ENCODE measurements at regions not wholly inside any gene's neighbourhood (a gene's known extent, or its start where the extent isn't known, plus 50 kb on each side); places are given as distances from the start of the nearest gene placed in this dataset.

GRCh38 chr3:77868725-77869124 is 828.8 kb downstream of the ROBO2 start:
- no peak overlapping the region for H3K4me3 ChIP-seq
- no peaks in the 10 kb centered on the region for H3K36me3 ChIP-seq
- intact Hi-C loops (cut with DNase I): no loop called here
- H3K27ac ChIP-seq: no peak overlapping the region
- no peaks in the 10 kb centered on the region for H3K9me3 ChIP-seq
- H3K4me1 ChIP-seq: no peaks in the 10 kb centered on the region
- no peaks in the 10 kb centered on the region for H3K27me3 ChIP-seq
- DNase-seq (ENCODE audit: low spot score in 2 of 2): no peak
- TF ChIP-seq CTCF (IDR thresholded peaks at IDR 0.05): no peak

DNA sequence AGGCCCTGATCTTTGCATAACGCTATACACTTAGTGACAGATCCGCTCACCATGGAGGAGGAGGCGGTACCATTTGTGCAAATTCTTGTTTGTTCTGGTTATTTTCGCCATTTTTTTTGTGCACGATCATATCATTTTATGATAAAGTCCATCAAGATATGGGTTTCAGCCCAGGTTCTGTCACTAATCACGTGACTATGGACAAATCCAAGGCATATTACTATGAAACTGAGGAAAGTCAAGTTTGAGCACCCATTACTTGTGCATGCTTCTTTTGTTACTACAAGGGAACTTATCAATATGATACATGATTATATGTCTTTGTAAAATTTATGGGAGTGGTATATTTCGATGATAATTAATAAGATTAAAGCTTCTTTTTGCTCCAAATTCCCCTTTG is 829.5 kb downstream of the ROBO2 start:
- intact Hi-C loops (cut with DNase I): no loop called here

DNA sequence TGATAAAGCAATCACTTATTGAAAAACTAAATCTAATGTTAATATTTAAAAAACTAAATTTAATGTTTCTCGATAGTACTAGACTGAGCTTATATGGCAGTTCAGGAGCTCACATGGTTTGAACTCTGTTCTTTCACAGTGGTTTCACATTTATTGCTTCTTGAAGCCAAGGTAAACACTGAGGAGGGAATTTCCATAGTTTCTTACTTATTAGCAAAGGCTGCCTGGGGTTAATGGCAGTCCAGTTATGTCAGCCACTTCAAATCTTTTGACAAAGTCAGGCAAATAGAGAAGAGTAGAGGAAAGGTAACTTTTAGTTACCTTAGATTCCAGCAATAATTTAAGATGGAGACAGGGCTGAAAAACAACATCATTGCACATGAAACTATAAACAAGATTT is 831.5 kb downstream of the ROBO2 start:
- Histone ChIP-seq H3K9me3 (no peaks in the 10 kb centered on the region), H3K4me3 (no peak overlapping the region), H3K36me3 (no peaks in the 10 kb centered on the region), H3K4me1 (no peaks in the 10 kb centered on the region), H3K27ac (no peak overlapping the region), H3K27me3 (no peaks in the 10 kb centered on the region)
- intact Hi-C loops (cut with DNase I): no loop called here
- no peak for DNase-seq (ENCODE audit: low spot score in 2 of 2)
- TF ChIP-seq CTCF (IDR thresholded peaks at IDR 0.05): no peak

More for the DNA sequence above, 829.5 kb downstream of the ROBO2 start:
- Histone ChIP-seq H3K27ac (no peak overlapping the region), H3K4me1 (no peaks in the 10 kb centered on the region), H3K4me3 (no peak overlapping the region), H3K36me3 (no peaks in the 10 kb centered on the region), H3K27me3 (no peaks in the 10 kb centered on the region), H3K9me3 (no peaks in the 10 kb centered on the region)
- no peak for DNase-seq (ENCODE audit: low spot score in 2 of 2)
- no peak for TF ChIP-seq CTCF (IDR thresholded peaks at IDR 0.05)

DNA sequence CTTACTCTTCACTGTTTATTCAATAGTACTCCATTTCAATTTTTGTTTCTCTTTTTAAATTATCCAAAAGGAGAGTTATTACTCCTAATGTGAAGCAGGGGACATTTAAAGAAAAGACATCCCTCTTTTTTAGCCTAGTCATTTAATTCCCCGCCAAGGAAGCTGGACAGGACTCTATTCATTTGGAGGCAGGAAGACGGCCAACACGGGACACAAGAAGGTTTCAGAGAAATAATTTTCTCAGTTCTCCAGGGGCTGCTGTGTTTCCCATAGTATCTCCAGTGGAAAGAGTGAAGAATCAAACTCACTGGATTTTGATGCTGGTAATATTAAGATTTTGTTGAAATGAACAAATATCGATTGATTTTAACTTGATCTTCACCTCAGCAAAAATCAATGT is 833.7 kb downstream of the ROBO2 start:
- no peak overlapping the region for H3K27ac ChIP-seq
- TF ChIP-seq CTCF (IDR thresholded peaks at IDR 0.05): no peak
- no peaks in the 10 kb centered on the region for H3K4me1 ChIP-seq
- no peaks in the 10 kb centered on the region for H3K27me3 ChIP-seq
- intact Hi-C loops (cut with DNase I): no loop called here
- H3K4me3 ChIP-seq: no peak overlapping the region
- H3K36me3 ChIP-seq: no peaks in the 10 kb centered on the region
- DNase-seq (ENCODE audit: low spot score in 2 of 2): no peak
- no peaks in the 10 kb centered on the region for H3K9me3 ChIP-seq

DNA sequence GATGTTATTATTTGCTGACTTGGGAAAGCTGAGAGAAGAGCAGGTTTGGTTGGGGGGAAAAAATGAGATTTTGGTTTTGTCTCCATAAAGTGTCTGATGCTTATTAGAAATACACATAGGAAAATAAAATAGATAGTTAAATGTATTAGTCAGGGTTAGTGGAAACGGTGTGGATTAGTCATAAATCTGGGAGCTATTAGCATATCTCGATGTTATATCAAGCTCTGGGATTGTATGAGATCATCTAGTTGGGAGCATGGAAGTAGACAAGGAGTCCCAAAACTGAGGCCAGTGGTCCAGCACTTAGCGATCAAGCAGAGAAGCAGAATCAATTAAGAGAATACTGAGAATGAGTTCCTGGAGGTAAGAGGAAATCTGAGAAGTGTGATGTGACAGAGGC is 845.5 kb downstream of the ROBO2 start:
- no peak overlapping the region for H3K4me3 ChIP-seq
- H3K27me3 ChIP-seq: no peaks in the 10 kb centered on the region
- no peak overlapping the region for H3K27ac ChIP-seq
- intact Hi-C loops (cut with DNase I): no loop called here
- H3K9me3 ChIP-seq: no peaks in the 10 kb centered on the region
- no peak for DNase-seq (ENCODE audit: low spot score in 2 of 2)
- no peaks in the 10 kb centered on the region for H3K36me3 ChIP-seq
- no peak for TF ChIP-seq CTCF (IDR thresholded peaks at IDR 0.05)
- no peaks in the 10 kb centered on the region for H3K4me1 ChIP-seq

DNA sequence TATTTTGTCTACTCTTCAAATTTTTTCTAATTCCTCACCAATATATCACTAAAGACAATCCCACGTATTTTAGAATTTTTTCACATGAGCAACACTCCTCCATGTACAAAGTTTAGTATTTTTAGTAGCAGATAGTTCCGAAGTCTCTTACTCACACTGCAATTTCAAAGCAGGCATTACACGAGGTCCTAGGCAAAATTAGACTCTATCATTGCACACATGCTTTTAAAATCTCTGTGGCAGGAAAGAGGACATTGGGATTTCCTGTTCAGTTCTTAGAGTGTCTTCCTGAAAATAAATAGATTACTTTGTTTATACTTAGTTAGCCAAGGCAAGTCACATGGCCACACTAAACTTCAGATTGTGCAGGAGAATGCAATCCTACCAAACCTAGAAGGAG is 847.7 kb downstream of the ROBO2 start:
- no peak overlapping the region for H3K4me3 ChIP-seq
- DNase-seq (ENCODE audit: low spot score in 2 of 2): no peak
- TF ChIP-seq CTCF (IDR thresholded peaks at IDR 0.05): no peak
- H3K36me3 ChIP-seq: no peaks in the 10 kb centered on the region
- no peaks in the 10 kb centered on the region for H3K4me1 ChIP-seq
- H3K27me3 ChIP-seq: no peaks in the 10 kb centered on the region
- H3K9me3 ChIP-seq: no peaks in the 10 kb centered on the region
- intact Hi-C loops (cut with DNase I): no loop called here
- H3K27ac ChIP-seq: no peak overlapping the region
